Hematopoietic multipotent progenitor cell treated with erythropoietin and hydrocortisone succinate and interleukin-3 and kit ligand, for 6 days (in vitro differentiated cells): ENCODE measurements at regions not wholly inside any gene's neighbourhood (a gene's known extent, or its start where the extent isn't known, plus 50 kb on each side); places are given as distances from the start of the nearest gene placed in this dataset.
"Not testable (repeated sequence)": the region's sequence is repeated elsewhere in the genome, so short reads cannot be mapped to it uniquely, and the experiment has no call there.

ENCODE experiments used
- DNase-seq: peaks from one replicate; pipeline ENCODE4 v3.0.0-alpha.2; 2015

DNA sequence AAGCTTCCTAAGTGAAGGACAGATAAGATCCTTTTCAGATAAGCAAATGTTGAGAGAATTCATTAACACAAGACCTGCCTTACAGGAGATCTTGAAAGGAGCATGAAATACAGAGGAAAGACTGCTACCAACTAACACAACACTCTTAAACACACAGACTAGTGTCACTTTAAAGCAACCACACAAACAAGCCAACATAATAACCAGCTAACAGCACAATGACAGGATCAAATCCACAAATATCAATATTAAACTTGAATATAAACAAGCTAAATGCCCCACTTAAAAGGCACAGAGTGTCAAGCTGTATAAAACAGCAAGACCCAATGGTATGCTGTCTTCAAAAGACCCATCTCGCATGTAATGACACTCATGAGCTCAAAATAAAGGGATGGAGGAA is 70.8 kb upstream of the HMGXB4 start:
- DNase-seq: no peak

GRCh38 chr22:35188930-35189329 is 68.4 kb upstream of the HMGXB4 start:
- DNase-seq: not testable (repeated sequence)

DNA sequence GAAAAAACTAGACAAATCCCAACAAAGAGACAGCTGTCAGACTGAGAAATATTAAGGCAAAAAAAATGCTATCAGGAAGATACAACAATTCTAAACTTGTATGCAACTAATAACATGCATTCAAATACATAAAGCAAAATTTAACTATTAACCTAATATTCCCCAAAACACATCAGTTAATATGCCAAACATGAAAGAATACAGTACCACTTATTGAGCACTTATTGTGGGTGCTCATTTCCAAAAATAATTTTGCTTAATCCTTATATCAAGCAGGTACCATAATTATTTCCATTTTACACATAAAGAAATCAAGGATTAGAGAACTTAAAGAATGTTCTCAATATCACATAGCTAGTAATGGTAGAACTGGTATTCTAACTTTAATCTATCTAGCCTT is 67.7 kb upstream of the HMGXB4 start:
- no peak for DNase-seq

DNA sequence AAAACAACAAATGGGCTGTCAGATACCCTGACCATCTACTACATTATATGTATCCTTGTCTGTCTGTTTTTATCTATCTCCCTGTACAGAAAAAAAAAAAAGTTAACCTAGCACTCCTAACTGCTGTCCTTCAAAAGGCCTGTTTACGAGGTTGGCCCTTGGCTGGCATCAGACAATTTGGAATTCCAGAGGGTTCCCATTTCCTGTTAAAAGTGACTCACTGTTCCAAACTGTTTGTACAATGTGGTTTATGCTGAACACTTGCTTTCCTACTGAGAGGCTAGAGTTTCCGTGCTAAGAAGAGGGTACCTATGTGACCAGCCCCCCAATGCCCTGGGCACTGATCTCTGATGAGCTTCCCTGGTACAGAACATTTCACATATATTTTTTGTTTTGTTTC is 65.9 kb upstream of the HMGXB4 start:
- no peak for DNase-seq

GRCh38 chr22:35192129-35192918 is 65.0 kb upstream of the HMGXB4 start:
- no peak for DNase-seq

GRCh38 chr22:35195226-35195625 is 62.1 kb upstream of the HMGXB4 start:
- DNase-seq: no peak

DNA sequence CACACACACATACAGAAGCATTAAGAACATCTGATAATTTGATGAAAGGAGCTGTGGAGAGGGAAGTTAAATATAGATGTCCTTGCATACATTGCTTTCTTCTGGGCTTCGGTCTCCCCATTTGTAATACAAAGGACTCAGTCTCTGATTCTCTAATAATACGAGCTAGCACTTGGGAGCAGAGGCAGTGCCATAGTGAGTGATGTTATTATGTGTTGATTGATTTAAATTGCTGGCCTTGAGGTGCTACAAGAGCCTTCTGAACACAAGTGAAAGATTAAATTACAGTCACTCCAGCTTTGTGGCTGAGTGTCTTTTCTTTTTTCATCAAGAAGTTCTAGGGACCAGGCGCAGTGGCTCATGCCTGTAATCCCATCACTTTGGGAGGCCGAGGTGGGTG is 61.5 kb upstream of the HMGXB4 start:
- DNase-seq: no peak

GRCh38 chr22:35197071-35197470 is 60.2 kb upstream of the HMGXB4 start:
- DNase-seq: no peak

DNA sequence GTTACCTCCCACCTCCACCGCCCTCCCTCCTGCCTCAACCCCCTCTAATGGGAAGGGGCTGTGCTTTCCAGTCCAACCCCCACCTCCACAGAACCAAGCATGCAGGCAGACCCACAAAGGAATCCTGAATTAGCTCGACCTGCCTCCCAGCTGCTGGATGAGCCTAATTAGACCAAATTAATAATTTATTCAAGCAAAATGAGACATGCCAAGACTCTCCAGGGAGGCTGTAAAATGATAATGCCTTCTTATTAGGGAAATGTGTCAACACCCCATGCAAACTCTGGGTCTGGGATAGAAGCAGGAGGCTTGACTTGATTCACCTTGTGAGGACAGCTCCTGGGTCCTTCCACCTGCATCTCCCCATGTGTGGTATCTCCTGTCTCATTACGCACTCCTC is 59.4 kb upstream of the HMGXB4 start:
- DNase-seq: no peak

DNA sequence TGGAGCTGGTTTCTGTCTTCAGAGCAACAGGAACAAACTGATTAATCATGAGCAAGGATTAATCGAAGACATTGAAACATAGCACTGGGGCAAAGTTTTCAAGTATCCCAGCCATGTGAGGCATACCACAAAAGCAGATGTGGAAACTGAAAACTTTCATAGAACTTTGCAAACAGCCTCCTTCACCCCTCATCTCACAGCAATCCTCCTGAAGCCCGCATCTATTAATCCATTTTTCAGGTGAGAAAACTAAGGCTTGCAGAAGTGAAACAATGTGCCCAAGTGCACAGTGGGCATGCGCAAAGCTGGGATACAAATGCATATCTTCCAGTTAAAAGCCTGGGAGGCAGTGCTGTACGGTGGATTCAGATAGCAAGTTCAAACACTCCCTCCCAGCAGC is 58.6 kb upstream of the HMGXB4 start:
- no peak for DNase-seq

- no peak for DNase-seq
Observed at GRCh38 chr22:35202376-35202775, 54.9 kb upstream of the HMGXB4 start.

DNA sequence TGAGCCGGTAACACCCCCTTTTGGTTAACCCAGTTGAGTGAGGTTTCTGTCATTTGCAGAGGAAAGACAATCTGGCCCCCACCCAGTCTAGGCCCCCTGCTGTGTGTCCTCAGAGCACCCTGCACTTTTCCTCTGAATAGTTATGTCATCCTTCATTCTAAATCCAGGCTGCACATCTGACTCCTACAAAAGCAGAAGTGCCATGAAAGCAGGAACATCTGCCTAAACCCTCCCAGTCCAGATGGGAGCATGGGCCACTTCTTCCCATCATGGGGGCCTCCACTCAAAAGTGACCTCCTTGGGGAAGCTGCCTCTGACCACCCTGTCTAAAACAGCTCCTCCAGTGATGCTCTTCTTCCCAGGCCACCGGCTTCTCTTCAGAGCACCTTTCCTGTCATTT is 53.7 kb upstream of the HMGXB4 start:
- no peak for DNase-seq

- no peak for DNase-seq
Observed at GRCh38 chr22:35204807-35205775, 52.2 kb upstream of the HMGXB4 start.

GRCh38 chr22:35205961-35206360 is 51.3 kb upstream of the HMGXB4 start:
- DNase-seq: no peak

- no peak for DNase-seq
Observed at GRCh38 chr22:35206889-35207288, 50.4 kb upstream of the HMGXB4 start.
